Endodermal cell (in vitro differentiated cells): ENCODE measurements at regions not wholly inside any gene's neighbourhood (a gene's known extent, or its start where the extent isn't known, plus 50 kb on each side); places are given as distances from the start of the nearest gene placed in this dataset.

ENCODE experiments used
- DNase-seq: peaks from one replicate; pipeline ENCODE4 v3.0.0-alpha.2; 2017
- H3K27ac ChIP-seq: 2 replicates; pipeline ENCODE4 v1.5.1; 2013; ENCODE audit warnings: mild to moderate bottlenecking, low read depth, low read length, moderate library complexity
- H3K27me3 ChIP-seq: 2 replicates; pipeline ENCODE4 v1.6.1; 2013; ENCODE audit warnings: mild to moderate bottlenecking, low read length, moderate library complexity; ENCODE audit not compliant: insufficient read depth, control insufficient read depth, poor library complexity, severe bottlenecking
- H3K36me3 ChIP-seq: 2 replicates; pipeline ENCODE4 v1.7.0; 2013; ENCODE audit warnings: mild to moderate bottlenecking, low read length, moderate library complexity; ENCODE audit not compliant: control insufficient read depth, insufficient read depth
- H3K4me1 ChIP-seq: one replicate; pipeline ENCODE4 v1.7.0; 2013; ENCODE audit warnings: low read length; ENCODE audit not compliant: control insufficient read depth, insufficient read depth
- H3K4me3 ChIP-seq: 2 replicates; pipeline ENCODE4 v1.5.1; 2013; ENCODE audit warnings: mild to moderate bottlenecking, low read length, moderate library complexity
- H3K9ac ChIP-seq: 2 replicates; pipeline ENCODE4 v1.6.1; 2013; ENCODE audit warnings: mild to moderate bottlenecking, low read length, moderate library complexity; ENCODE audit not compliant: poor library complexity, severe bottlenecking; ENCODE audit errors: extremely low read depth
- H3K9me3 ChIP-seq: 2 replicates; pipeline ENCODE4 v1.6.1; 2013; ENCODE audit warnings: mild to moderate bottlenecking, low read length, moderate library complexity; ENCODE audit not compliant: control insufficient read depth
- H3K27ac Mint-ChIP-seq: 2 replicates; pipeline ENCODE4 v1.8.0; 2020; ENCODE audit warnings: mixed read lengths
- H3K27me3 Mint-ChIP-seq: 2 replicates; pipeline ENCODE4 v1.8.0; 2021; ENCODE audit warnings: mild to moderate bottlenecking, mixed read lengths; ENCODE audit not compliant: insufficient read depth
- H3K36me3 Mint-ChIP-seq: 2 replicates; pipeline ENCODE4 v1.8.0; 2020; ENCODE audit warnings: low read depth, mixed read lengths
- H3K4me1 Mint-ChIP-seq: 2 replicates; pipeline ENCODE4 v1.8.0; 2020; ENCODE audit warnings: mixed read lengths
- H3K4me3 Mint-ChIP-seq: 2 replicates; pipeline ENCODE4 v1.8.0; 2020; ENCODE audit warnings: mild to moderate bottlenecking, moderate library complexity, mixed read lengths
- H3K9me3 Mint-ChIP-seq: 2 replicates; pipeline ENCODE4 v1.8.0; 2020; ENCODE audit warnings: mild to moderate bottlenecking, mixed read lengths
- CTCF ChIP-seq: fragments of 200-600 bp; sonication (generic); conservative IDR thresholded peaks from 2 replicates; pipeline ENCODE4 v1.5.0; 2021; ENCODE audit warnings: antibody characterized with exemption, mild to moderate bottlenecking
- WGBS, 2 experiments: methylation state at CpG; one replicate each; pipeline versions ENCODE4 v1.1.5 to v1.1.7; 2013; ENCODE audit warnings: missing lambda C conversion rate in 2 of 2, mixed read lengths in 1 of 2; ENCODE audit not compliant: insufficient coverage in 1 of 2, insufficient read length in 1 of 2; 5-methylcytosine and 5-hydroxymethylcytosine counted together

- peaks cover 2% of the 10 kb centered on the region for H3K36me3 Mint-ChIP-seq
- 90 to 96% methylated on average over 3 of the region's 3 CpGs for WGBS, 2 experiments
- Histone ChIP-seq H3K27me3 (no peaks in the 10 kb centered on the region), H3K36me3 (no peaks in the 10 kb centered on the region), H3K4me1 (no peaks in the 10 kb centered on the region), H3K9me3 (no peaks in the 10 kb centered on the region), H3K4me3 (no peak overlapping the region), H3K27ac (no peak overlapping the region), H3K9ac (no peak overlapping the region)
- no peak overlapping the region for H3K4me3 Mint-ChIP-seq
- H3K27me3 Mint-ChIP-seq = no peaks in the 10 kb centered on the region
- no peak for DNase-seq
- H3K9me3 Mint-ChIP-seq = no peaks in the 10 kb centered on the region
- no peak for TF ChIP-seq CTCF
- H3K27ac Mint-ChIP-seq = no peak overlapping the region
- H3K4me1 Mint-ChIP-seq = no peaks in the 10 kb centered on the region
Measured at GRCh38 chr2:81858998-81859397, 1554.4 kb upstream of the LRRTM1 start.

GRCh38 chr2:81853341-81853740, 1548.8 kb upstream of the LRRTM1 start:
- TF ChIP-seq CTCF = no peak
- 81 to 95% methylated on average over 2 of the region's 2 CpGs for WGBS, 2 experiments
- Histone ChIP-seq H3K9ac (no peak overlapping the region), H3K4me3 (no peak overlapping the region), H3K36me3 (no peaks in the 10 kb centered on the region), H3K4me1 (no peaks in the 10 kb centered on the region), H3K27me3 (no peaks in the 10 kb centered on the region), H3K9me3 (no peaks in the 10 kb centered on the region), H3K27ac (no peak overlapping the region)
- H3K9me3 Mint-ChIP-seq = no peaks in the 10 kb centered on the region
- no peak overlapping the region for H3K4me3 Mint-ChIP-seq
- H3K36me3 Mint-ChIP-seq = peaks cover 3% of the 10 kb centered on the region
- H3K27me3 Mint-ChIP-seq = no peaks in the 10 kb centered on the region
- no peak for DNase-seq
- no peak overlapping the region for H3K27ac Mint-ChIP-seq
- H3K4me1 Mint-ChIP-seq = peaks cover 2% of the 10 kb centered on the region

- Histone ChIP-seq H3K4me3 (no peak overlapping the region), H3K27ac (no peak overlapping the region), H3K9me3 (no peaks in the 10 kb centered on the region), H3K4me1 (no peaks in the 10 kb centered on the region), H3K27me3 (no peaks in the 10 kb centered on the region), H3K9ac (no peak overlapping the region), H3K36me3 (no peaks in the 10 kb centered on the region)
- DNase-seq = no peak
- no peaks in the 10 kb centered on the region for H3K9me3 Mint-ChIP-seq
- H3K27me3 Mint-ChIP-seq = no peaks in the 10 kb centered on the region
- no peak for TF ChIP-seq CTCF
- peaks cover 3% of the 10 kb centered on the region for H3K36me3 Mint-ChIP-seq
- WGBS, 2 experiments = 91 to 93% methylated on average over 2 of the region's 2 CpGs
- peaks cover 3% of the 10 kb centered on the region for H3K4me1 Mint-ChIP-seq
- no peak overlapping the region for H3K4me3 Mint-ChIP-seq
- H3K27ac Mint-ChIP-seq = no peak overlapping the region
Measured at GRCh38 chr2:81852651-81853050, 1548.1 kb upstream of the LRRTM1 start.
